DOHH2 (cell line): ENCODE measurements at regions not wholly inside any gene's neighbourhood (a gene's known extent, or its start where the extent isn't known, plus 50 kb on each side); places are given as distances from the start of the nearest gene placed in this dataset.

ENCODE experiments used
- EZH2phosphoT487 ChIP-seq: fragments of 200-600 bp; sonication (generic); IDR thresholded peaks from 2 replicates; pipeline ENCODE4 v1.6.1; 2017; ENCODE audit warnings: borderline replicate concordance, mild to moderate bottlenecking, antibody characterized with exemption, low read length, moderate library complexity, mixed read lengths
- TF ChIP-seq, protein P1 (sequence below): fragments of 200-600 bp; sonication (generic); IDR thresholded peaks from one replicate; pipeline ENCODE4 v1.5.1; 2014; ENCODE audit warnings: antibody characterized with exemption, mild to moderate bottlenecking, low read depth, low read length; ENCODE audit not compliant: poor library complexity, severe bottlenecking

GRCh38 chr6:166003569-166003968, 164.1 kb downstream of the TBXT start:
- TF ChIP-seq, protein P1, sequence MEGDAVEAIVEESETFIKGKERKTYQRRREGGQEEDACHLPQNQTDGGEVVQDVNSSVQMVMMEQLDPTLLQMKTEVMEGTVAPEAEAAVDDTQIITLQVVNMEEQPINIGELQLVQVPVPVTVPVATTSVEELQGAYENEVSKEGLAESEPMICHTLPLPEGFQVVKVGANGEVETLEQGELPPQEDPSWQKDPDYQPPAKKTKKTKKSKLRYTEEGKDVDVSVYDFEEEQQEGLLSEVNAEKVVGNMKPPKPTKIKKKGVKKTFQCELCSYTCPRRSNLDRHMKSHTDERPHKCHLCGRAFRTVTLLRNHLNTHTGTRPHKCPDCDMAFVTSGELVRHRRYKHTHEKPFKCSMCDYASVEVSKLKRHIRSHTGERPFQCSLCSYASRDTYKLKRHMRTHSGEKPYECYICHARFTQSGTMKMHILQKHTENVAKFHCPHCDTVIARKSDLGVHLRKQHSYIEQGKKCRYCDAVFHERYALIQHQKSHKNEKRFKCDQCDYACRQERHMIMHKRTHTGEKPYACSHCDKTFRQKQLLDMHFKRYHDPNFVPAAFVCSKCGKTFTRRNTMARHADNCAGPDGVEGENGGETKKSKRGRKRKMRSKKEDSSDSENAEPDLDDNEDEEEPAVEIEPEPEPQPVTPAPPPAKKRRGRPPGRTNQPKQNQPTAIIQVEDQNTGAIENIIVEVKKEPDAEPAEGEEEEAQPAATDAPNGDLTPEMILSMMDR = no peak
- TF ChIP-seq EZH2phosphoT487 = no peak
